ENCODE measurements at regions not wholly inside any gene's neighbourhood (a gene's known extent, or its start where the extent isn't known, plus 50 kb on each side); places are given as distances from the start of the nearest gene placed in this dataset.
"Not testable (repeated sequence)": the region's sequence is repeated elsewhere in the genome, so short reads cannot be mapped to it uniquely, and the experiment has no call there.

DNA sequence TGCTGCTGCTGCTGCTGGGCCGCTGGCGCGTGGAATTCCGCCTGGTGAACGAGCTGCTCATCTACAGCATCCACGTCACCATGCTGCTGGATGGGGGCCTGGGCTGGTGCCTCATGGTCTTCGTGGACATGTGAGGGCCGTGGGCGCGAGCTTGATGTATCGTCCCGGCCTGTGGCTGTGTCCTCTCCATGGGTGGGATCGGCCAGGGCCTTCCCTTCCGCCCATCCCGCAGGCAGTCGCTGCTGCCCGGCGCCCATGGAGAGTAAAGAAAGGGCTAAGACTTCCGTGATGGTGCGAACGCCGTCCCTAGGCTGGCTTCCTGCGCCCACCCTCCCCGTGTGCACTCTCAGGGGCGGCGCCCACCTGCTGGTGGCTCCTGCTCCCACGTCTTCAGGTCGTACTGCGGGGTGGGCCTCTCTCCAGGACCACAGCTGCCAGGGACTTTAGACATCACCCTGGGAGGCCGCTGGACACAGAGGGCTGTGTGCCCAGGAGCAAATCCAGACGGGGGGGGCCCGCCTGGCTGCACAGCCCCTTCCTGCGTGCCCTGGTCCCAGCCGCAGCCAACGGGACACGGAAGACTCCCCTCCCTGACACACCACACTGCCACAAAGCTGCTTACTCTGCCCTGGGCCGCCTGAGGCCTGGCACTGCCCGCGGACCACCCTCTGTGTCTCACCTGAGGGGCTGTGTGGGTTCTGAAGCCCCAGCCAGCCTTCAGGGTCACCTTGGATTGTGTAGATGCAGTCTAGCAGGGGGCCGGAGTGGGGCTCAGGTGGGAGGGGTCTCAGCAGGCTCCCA is 167.5 kb downstream of the SEPTIN7 start:
- DNase-seq (ENCODE audit: insufficient read length, low spot score) (no peak), FAIRE-seq (no peak)

DNA sequence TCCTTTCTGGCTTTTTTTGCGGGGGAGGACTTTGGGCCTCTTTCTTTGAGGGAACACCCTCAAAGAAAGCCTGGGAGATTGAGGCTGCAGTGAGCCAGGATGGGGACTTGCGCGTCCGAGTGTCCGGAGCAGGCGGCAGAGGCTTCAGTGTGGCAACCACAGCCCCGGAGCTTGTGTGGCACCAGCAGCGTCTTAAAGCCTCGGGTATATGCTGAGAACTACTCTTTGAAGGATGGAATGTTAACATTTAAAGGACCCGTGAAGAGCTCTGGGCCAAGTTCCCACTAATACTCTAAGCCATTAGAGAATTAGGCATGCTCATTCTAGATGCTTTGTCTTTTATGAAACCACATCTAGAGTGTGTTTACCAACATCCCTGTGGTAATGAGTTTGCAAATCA is 168.2 kb downstream of the SEPTIN7 start:
- no peak for DNase-seq (ENCODE audit: insufficient read length, low spot score)
- no peak for FAIRE-seq

DNA sequence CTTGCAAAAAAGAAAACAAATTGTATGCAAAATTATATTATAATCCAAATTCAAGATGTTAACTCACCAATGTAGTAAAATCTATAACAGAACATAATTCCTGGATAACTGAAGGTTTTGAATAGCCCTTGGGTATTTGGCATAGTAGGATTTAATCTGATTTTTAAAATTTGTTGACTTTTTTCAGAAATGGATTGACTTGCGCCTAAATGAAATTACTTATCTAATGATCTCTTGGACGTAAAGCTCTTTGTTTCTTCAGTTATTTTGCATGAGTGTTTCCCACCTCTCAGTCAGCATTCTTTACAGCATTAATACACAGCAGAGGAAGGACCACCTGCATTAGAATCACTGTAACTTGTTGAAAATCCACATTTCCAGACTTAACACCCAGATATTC is 169.6 kb downstream of the SEPTIN7 start:
- FAIRE-seq: no peak

DNA sequence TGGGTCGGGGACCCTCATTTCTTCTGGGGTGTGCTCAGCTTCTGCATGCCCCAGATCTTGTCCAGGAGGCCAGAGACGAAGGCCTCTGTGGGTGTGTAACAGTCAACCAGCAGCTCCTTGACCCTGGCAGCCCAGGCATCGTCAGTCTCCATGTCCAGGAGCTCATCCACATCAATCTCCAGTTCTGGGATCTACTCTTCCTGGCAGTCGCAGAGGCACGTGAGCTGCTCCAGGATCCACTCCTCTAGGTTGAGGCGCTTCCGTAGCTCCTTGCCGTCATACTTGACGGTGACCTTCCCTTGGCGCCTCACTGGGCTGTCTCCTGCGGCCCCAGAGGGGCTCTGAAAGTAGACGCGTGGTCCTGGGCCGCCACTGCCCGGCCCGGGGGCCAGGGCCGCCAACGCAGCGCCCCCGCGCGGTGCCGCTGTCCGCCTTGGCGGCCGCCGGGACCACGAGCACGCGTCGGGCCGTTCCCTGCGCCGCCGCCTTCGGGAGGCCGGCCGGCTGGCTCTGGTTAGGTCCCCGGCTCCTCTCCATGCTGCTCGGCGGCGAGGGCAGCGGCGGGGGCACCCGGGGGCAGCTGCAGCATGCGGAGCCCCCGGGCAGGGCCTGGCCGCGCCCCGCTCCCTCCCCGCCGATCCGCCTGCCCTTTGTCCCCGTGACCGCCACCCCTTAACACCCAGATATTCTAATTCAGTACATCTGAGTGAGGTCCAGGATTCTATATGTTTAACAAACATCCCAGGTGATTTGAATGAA is 170.5 kb downstream of the SEPTIN7 start:
- FAIRE-seq (no peak), DNase-seq (ENCODE audit: insufficient read length, low spot score) (no peak)

More for the DNA sequence above, 169.6 kb downstream of the SEPTIN7 start:
- no peak for DNase-seq (ENCODE audit: insufficient read length, low spot score)

DNA sequence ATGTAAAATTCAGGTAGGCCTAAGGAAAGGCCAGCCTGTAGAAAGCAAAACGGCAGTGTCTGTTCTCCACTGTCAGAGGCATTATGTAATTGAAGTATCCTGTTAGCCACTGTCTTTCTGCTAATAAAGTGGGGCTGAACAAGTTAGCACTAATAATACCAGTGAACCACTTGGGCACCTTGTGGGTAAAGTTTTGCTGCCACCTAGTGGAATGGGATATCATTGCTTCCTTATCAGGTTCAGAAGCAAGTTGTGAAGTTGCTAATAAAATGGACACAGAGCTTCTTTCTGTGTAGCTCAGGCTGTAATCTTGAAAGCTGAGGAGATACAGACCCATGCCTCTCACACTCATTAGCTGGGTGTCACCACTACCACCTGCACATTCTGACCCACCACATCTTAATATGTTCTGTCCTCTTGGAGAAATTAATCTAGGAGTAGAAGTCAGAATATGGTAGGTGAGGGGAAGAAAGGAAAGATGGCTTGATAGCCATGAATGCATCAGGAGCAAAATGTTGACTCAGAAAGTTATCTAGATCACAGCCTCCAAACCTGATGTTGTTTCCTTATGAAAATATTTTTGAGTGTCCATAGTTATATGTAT is 175.1 kb downstream of the SEPTIN7 start:
- FAIRE-seq (peak; percentile 83), DNase-seq (ENCODE audit: insufficient read length, low spot score) (peak; percentile 27)

DNA sequence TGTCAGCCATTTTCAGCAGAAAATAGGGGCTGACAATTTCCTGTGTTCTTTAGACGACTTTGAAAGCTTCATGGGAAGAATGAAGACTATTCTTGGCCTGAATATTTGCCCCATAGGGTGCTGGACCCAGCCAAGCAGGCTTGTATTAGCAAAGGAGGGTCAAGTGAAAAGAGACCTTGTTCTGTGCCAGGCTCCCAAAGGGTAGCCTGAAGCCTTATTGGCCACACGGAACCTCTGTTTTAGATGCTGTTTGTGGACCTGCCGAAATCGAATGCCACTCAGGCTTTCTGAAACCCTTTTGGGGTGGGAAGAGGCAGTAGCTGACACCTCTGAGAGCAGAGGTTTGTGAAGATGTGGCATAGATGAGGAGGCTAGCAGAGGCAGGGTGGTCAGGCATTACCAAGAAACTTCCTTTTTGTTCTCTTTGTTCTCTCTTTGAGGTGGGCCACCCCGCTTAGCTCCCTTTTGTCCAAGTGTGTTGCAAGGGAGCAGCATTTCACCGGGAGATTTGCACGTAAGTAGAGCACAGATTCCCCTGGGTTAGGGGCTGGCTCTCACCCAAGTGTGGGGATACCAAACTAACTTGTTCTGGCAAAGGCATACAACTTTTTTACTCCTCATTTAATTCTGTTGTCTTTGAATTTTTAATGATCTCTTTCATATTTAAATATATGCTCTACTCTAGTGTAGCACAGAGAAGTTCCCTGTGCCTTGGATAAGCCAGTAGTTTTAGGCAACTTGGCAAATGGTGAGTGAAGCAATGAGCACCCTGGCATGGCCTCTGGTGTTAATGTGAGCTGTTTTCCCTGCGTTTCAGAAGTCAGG is 174.0 kb upstream of the EEPD1 start:
- DNase-seq (ENCODE audit: insufficient read length, low spot score); FAIRE-seq: not testable (repeated sequence)

DNA sequence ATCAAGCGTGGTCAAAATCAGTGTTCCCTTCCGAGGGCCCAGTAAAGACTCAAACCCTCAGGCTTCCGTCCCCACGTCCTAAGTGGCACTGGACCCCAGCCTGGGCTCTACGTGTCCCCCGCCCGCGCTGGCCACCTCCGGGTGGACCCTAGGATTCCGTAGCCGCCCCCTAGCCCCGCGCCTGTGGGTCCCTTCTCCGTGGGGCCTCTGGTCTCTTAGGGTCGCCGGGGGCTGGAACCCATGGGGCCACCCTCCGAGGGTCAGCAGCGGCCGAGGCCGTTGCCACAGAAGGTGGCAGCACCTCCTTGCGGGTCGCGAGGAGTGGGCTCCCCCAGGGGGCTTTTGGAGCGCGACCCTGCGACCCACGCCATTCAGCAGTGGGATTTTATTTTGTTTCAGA is 170.5 kb upstream of the EEPD1 start:
- no peak for FAIRE-seq

DNA sequence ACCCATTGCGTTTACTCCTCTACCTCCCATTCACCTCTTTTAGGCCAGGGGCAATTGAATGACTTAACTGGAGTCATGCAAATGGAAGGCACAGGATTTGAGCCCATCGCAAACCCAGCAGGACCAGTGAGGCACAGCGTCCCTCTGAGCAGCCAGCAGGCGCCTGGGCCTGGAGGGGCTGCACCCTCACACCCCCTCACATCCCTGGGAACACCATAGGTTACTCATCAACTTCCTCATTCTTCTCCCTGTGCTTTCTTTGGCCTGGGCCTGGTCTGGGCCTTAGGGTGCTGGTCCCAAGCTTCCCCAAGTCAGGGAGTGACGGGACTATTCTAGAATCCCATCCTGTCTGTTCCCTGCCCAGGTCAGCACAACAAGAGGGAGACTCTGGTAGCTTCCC is 169.4 kb upstream of the EEPD1 start:
- no peak for DNase-seq (ENCODE audit: insufficient read length, low spot score)
- FAIRE-seq: no peak

More for the DNA sequence above, 170.5 kb upstream of the EEPD1 start:
- DNase-seq (ENCODE audit: insufficient read length, low spot score): no peak

DNA sequence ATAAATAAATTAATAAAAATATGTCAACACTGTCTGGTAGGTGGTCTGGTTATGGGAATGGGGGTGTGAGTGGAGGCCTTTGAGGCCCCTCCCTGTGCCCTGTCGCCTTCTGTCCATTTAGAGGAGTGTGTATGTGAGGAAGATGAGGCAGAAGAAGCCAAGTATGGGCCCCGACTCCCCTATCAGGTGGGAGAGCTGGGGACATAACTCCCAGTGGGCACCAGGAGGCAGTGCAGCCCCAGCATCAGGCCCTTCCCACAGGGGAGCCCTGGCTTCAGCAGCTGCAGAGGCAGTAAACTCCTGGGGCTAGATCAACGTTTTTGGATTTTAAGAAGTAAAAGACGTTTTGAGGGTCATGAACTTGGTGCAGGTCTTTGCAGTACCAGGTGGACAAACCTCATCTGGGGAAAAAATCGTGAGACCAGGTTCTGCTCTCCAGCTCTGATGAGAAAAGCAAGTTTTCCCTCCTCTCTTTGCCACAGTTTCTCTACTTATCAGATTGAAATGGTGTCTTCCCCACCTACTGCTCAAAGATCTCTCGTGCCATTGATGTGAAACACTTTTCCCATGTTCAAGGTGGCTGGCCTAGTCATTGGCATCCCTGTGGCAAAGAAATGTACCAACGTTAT is 167.8 kb upstream of the EEPD1 start:
- peak; percentile 68 for FAIRE-seq
- DNase-seq (ENCODE audit: insufficient read length, low spot score): peak; percentile 86

DNA sequence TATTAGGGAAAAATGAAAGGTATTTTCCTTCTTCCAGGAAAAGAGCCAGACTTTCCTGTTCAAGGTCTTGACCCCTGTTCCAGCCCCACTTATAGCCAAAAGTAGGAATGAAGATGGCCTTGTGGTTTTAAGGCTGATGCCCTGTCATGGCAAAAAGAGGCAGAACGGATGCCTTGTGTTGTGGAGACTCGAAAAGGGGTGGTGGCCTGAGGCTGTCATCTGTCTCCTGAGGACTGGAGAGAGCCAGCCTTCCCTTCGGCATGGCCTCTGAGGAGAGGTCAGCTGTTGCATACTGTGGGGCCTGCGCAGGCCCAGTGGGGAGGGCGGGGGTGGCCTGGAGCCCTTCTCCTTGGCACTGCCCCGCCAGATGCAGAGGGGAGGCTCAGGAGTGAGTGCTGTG is 166.0 kb upstream of the EEPD1 start:
- DNase-seq (ENCODE audit: insufficient read length, low spot score) (no peak), FAIRE-seq (no peak)

DNA sequence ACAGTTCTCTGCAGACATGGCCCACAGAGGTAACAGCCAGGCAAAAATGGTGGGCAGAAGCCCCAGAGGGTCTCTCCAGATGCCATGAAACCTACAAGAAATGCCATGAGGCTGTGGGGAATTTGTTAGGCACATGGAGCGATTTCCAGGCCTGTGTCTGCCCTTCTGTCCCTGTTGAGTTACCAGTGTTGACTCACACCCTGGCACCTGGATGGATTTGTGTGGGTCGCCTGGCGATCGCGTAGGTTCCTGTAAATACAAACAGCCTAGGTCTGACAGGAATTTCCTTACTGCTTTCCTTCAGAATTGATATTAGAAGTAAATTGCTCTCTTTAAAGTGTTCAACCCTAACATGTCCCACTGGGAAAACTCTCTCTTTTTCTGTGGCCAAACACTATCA is 164.9 kb upstream of the EEPD1 start:
- DNase-seq (ENCODE audit: insufficient read length, low spot score): no peak
- FAIRE-seq: no peak

DNA sequence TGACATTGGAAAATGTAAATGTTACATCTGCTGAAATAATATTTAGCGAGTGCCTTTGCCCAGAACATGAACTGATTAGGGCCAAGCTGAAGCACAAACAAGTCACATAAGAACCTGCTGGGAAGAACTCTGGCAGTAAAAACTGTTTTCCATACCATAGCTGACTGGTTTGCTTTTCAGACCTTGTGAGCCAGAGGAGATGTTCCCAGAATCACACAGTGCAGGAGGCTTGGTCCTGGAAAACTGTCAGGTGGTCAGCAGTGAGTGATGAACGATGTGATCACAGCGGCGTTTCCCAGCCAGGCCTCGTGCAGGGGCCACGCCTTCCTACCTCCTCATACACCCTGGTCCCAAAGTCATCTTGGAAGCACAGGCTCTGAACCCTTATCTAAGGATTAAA is 164.2 kb upstream of the EEPD1 start:
- DNase-seq (ENCODE audit: insufficient read length, low spot score) (no peak), FAIRE-seq (no peak)

DNA sequence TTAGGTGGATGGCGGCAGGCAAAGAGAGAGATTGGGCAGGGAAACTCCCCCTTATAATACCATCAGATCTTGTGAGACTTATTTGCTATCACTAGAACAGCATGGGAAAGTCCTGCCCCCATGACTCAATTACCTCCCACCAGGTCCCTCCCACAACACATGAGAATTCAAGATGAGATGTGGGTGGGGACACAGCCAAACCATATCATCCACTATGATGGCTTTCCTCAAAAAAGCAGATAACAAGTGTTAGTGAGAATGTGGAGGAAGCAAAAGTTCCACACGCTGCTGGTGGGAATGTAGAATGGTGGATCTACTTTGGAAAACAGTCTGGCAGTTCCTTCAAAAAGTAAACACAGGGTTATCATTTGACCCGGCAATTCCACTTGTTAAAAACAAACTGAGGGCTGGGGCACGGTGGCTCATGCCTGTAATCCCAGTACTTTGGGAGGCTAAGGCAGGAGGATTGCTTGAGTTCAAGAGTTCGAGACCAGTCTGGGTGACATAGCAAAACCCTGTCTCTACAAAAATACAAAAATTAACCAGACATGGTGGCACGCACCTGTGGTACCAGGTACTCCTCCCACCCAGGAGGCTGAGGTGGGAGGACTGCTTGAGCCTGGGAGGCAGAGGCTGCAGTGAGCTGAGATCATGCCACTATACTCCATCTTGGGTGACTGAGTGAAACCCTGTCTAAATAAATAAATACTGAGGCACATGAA is 161.4 kb upstream of the EEPD1 start:
- no peak for DNase-seq (ENCODE audit: insufficient read length, low spot score)
- no peak for FAIRE-seq

DNA sequence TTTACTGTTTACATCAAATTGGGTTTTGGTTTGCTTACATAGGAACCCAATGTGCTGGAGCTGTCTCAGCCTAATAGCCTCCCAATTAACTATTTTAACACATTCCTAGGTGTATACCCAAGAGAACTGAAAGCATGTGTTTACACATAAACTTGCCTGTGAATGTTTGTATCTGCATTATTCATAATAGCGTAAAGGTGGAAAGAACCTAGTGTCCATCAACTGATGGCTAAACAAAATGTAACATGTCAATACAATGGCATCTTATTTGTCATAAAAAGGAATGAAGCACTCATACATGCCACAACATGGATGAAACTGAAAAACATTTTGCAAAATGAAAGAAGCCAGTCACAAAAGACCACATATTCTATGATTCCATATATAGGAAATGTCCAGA is 160.6 kb upstream of the EEPD1 start:
- FAIRE-seq (no peak), DNase-seq (ENCODE audit: insufficient read length, low spot score) (no peak)

DNA sequence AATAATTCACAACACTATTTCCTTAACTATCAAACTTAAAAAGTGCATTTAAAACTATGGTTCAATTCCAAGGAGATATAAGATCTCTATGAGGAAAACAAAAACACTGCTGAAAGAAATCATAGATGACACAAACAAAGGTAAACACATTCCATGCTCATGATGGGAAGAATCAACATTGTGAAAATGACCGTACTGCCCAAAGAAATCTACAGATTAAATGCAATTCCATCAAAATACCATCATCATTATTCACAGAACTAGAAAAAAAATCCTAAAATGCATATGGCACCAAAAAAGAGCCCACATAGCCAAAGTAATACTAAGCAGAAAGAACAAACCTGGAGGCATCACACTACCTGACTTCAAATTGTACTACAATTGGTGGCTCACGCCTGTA is 159.9 kb upstream of the EEPD1 start:
- DNase-seq (ENCODE audit: insufficient read length, low spot score) (no peak), FAIRE-seq (no peak)

DNA sequence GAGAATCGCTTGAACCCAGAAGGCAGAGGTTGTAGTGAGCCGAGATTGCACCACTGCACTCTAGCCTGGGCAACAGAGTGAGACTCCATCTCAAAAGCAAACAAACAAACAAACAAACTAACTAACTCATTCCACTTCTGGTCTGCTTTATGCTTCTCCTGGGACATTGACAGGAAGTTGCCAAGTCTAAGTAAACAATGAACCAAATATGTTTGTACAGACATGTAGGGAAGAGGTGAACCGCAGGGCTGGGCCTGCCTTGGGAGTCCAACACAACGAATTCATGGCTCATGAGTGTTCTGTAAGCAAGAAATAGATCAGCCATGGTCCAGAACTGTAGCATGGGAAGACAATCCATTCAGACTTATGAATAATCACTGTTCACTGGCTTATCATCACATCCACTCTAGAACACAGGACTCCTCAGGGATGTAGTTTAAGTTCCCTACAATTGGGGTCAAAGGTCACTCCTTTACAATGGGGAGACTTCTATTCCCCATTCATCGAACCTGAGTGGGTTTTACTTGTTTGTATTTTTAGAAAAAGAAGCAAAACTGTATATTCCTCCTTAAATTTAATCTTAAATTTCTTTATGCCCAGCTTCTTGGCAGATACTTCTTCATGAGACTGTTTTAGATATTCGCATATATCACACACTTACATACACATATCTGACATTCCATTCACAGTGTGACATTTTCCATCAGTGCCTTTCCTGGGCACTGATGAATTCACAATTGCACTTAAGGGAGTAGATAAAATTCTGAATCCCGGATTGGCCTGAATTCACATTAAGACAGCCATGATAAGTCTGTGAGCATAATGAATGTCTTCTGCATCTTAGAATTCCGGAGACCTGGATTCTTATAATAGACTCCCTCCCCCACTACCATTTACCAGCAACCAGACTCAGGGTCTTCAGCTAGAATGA is 159.1 kb upstream of the EEPD1 start:
- no peak for FAIRE-seq
- DNase-seq (ENCODE audit: insufficient read length, low spot score): no peak

DNA sequence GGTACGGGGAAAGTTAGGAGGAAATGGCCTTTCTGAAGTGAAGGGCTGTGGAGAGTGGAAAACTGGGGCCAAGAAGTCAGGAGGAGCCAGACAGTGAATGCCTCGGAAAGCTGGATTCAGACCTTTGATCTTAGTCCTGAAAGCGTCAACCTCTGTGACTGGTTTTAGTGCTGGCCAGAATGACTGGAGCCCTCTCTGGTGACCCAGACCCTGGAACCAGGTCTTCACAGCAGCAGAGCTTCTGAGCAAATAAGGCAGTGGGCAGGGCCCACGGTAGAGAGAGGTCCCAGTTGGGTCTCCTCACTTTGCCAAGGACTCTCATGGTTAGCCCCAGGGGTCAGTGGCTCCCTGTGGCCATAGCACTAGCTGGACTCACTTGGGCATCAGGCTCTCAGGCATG is 157.7 kb upstream of the EEPD1 start:
- no peak for FAIRE-seq
- no peak for DNase-seq (ENCODE audit: insufficient read length, low spot score)

DNA sequence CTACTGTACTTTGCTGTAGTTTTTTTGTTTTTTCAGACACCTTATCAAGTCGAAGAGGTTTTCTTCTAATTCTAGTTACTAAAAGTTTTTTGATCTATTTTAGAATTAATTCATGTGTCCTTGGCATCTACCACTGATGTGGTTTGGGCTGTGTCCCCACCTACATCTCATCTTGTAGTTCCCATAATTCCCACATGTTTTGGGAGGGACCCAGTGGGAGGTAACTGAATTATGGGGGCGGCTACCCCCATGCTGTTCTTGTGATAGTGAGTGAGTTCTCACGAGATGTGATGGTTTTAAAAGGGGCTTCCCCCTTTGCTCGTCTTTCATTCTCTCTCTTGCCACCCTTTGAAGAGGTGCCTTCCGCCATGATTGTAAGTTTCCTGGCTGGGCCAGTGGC is 154.6 kb upstream of the EEPD1 start:
- FAIRE-seq (no peak), DNase-seq (ENCODE audit: insufficient read length, low spot score) (no peak)

DNA sequence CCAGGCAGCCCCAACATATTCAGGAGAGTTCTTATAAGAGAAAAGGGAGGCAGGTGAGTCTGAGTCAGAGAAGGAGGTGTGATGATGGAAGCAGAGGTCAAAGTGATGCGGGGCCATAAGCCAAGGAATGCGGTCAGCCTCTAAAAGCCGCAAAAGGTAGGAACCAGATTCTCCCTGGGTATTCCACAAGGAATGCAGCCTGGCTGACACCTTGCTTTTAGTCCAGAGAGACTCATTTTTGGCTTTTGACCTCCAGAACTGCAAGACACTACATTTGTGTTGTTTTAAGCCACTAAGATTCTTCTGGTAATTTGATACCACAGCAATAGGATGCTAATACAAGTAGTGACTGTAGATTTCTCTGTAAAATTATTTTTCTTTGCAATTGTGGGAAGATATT is 151.5 kb upstream of the EEPD1 start:
- no peak for FAIRE-seq
- DNase-seq (ENCODE audit: insufficient read length, low spot score): no peak

All from HTR-8/SVneo (cell line).